Nephron progenitor cell (in vitro differentiated cells): ENCODE measurements at regions not wholly inside any gene's neighbourhood (a gene's known extent, or its start where the extent isn't known, plus 50 kb on each side); places are given as distances from the start of the nearest gene placed in this dataset.

Source experiments
- DNase-seq: peaks from one replicate; pipeline ENCODE4 v3.0.0; 2021
- H3K27ac Mint-ChIP-seq: 2 replicates; pipeline ENCODE4 v1.8.0; 2021; ENCODE audit warnings: mild to moderate bottlenecking, moderate library complexity, mixed read lengths
- H3K27me3 Mint-ChIP-seq: 2 replicates; pipeline ENCODE4 v1.8.0; 2021; ENCODE audit warnings: mild to moderate bottlenecking, low read depth, mixed read lengths; ENCODE audit not compliant: poor library complexity
- H3K36me3 Mint-ChIP-seq: 2 replicates; pipeline ENCODE4 v1.8.0; 2021; ENCODE audit warnings: low read depth, mixed read lengths
- H3K4me1 Mint-ChIP-seq: 2 replicates; pipeline ENCODE4 v1.8.0; 2021; ENCODE audit warnings: mixed read lengths
- H3K4me3 Mint-ChIP-seq: 2 replicates; pipeline ENCODE4 v1.8.0; 2021; ENCODE audit warnings: mild to moderate bottlenecking, moderate library complexity, mixed read lengths
- H3K9me3 Mint-ChIP-seq: 2 replicates; pipeline ENCODE4 v1.8.0; 2021; ENCODE audit warnings: mild to moderate bottlenecking, moderate library complexity, mixed read lengths
- TF ChIP-seq, protein P1 (sequence below): fragments of 200-600 bp; sonication (generic); IDR thresholded peaks from 2 replicates; pipeline ENCODE4 v1.5.0; 2021; ENCODE audit warnings: antibody characterized with exemption

- Mint-ChIP-seq H3K27me3 (peaks cover 4% of the 10 kb centered on the region), H3K27ac (no peak overlapping the region), H3K36me3 (no peaks in the 10 kb centered on the region), H3K9me3 (peaks cover 9% of the 10 kb centered on the region), H3K4me1 (peaks cover 8% of the 10 kb centered on the region), H3K4me3 (no peak overlapping the region)
- DNase-seq, result no peak
- TF ChIP-seq, protein P1, sequence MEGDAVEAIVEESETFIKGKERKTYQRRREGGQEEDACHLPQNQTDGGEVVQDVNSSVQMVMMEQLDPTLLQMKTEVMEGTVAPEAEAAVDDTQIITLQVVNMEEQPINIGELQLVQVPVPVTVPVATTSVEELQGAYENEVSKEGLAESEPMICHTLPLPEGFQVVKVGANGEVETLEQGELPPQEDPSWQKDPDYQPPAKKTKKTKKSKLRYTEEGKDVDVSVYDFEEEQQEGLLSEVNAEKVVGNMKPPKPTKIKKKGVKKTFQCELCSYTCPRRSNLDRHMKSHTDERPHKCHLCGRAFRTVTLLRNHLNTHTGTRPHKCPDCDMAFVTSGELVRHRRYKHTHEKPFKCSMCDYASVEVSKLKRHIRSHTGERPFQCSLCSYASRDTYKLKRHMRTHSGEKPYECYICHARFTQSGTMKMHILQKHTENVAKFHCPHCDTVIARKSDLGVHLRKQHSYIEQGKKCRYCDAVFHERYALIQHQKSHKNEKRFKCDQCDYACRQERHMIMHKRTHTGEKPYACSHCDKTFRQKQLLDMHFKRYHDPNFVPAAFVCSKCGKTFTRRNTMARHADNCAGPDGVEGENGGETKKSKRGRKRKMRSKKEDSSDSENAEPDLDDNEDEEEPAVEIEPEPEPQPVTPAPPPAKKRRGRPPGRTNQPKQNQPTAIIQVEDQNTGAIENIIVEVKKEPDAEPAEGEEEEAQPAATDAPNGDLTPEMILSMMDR, result no peak
Measured at GRCh38 chr4:11634283-11634682, 205.6 kb upstream of the HS3ST1 start.

GRCh38 chr4:11633430-11633829 lies 204.7 kb upstream of the HS3ST1 start:
- TF ChIP-seq, protein P1, result no peak
- DNase-seq, result no peak
- H3K9me3 Mint-ChIP-seq, result peaks cover under 1% of the 10 kb centered on the region
- no peak overlapping the region for H3K4me3 Mint-ChIP-seq
- H3K36me3 Mint-ChIP-seq, result no peaks in the 10 kb centered on the region
- peaks cover 14% of the 10 kb centered on the region for H3K4me1 Mint-ChIP-seq
- no peak overlapping the region for H3K27ac Mint-ChIP-seq
- H3K27me3 Mint-ChIP-seq, result peaks cover 4% of the 10 kb centered on the region

GRCh38 chr4:11632483-11632882 lies 203.8 kb upstream of the HS3ST1 start:
- H3K4me1 Mint-ChIP-seq, result peaks cover 14% of the 10 kb centered on the region
- H3K36me3 Mint-ChIP-seq, result no peaks in the 10 kb centered on the region
- TF ChIP-seq, protein P1, result no peak
- peaks cover 4% of the 10 kb centered on the region for H3K27me3 Mint-ChIP-seq
- H3K4me3 Mint-ChIP-seq, result no peak overlapping the region
- H3K9me3 Mint-ChIP-seq, result no peaks in the 10 kb centered on the region
- no peak overlapping the region for H3K27ac Mint-ChIP-seq
- no peak for DNase-seq

GRCh38 chr4:11632025-11632424 lies 203.3 kb upstream of the HS3ST1 start:
- TF ChIP-seq, protein P1, result no peak
- H3K9me3 Mint-ChIP-seq, result peaks cover 2% of the 10 kb centered on the region
- peaks cover 4% of the 10 kb centered on the region for H3K27me3 Mint-ChIP-seq
- H3K36me3 Mint-ChIP-seq, result no peaks in the 10 kb centered on the region
- H3K4me3 Mint-ChIP-seq, result no peak overlapping the region
- no peak for DNase-seq
- peaks cover 14% of the 10 kb centered on the region for H3K4me1 Mint-ChIP-seq
- no peak overlapping the region for H3K27ac Mint-ChIP-seq

DNA sequence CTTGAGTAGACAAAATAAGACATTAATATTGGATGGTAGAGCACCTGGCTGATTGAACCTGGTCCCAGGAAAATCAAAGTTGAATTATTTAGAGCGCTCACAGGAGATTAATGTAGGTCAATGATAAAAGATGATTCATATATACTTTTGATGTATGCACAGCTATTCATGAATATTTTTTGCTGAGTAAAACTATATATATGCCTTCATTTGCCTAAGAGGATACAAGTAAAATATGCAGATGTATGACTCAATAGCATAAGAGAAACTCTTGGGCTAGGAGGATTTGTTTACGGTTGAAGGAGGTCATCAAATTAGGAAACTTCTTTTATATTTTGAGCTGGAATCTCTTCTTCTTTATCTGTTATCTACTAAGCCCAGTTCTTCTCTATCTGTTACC lies 202.7 kb upstream of the HS3ST1 start:
- no peak for DNase-seq
- Mint-ChIP-seq H3K27me3 (no peaks in the 10 kb centered on the region), H3K36me3 (no peaks in the 10 kb centered on the region), H3K27ac (no peak overlapping the region), H3K4me3 (no peak overlapping the region), H3K4me1 (peaks cover 14% of the 10 kb centered on the region), H3K9me3 (peaks cover 4% of the 10 kb centered on the region)
- TF ChIP-seq, protein P1, result no peak

- Mint-ChIP-seq H3K27ac (no peak overlapping the region), H3K36me3 (no peaks in the 10 kb centered on the region), H3K4me3 (no peak overlapping the region), H3K4me1 (peaks cover 19% of the 10 kb centered on the region), H3K9me3 (peaks cover 11% of the 10 kb centered on the region), H3K27me3 (no peaks in the 10 kb centered on the region)
- TF ChIP-seq, protein P1, result no peak
- DNase-seq, result no peak
Measured at GRCh38 chr4:11628093-11628725, 199.5 kb upstream of the HS3ST1 start.
